Peyer's patch (tissue), 4 donors: ENCODE measurements at regions not wholly inside any gene's neighbourhood (a gene's known extent, or its start where the extent isn't known, plus 50 kb on each side); places are given as distances from the start of the nearest gene placed in this dataset.

Source experiments
- DNase-seq, 3 donors: peaks; one replicate each; pipeline ENCODE4 v3.0.0-alpha.2; 2017 to 2019
- H3K27ac ChIP-seq, 4 donors: fragments of 200-600 bp; sonication (generic); one replicate each; pipeline ENCODE4 v1.5.1; 2016 to 2019
- H3K27me3 ChIP-seq, 2 donors: fragments of 200-600 bp; sonication (generic); one replicate each; pipeline ENCODE4 v1.5.1; 2019
- H3K36me3 ChIP-seq, 3 donors: fragments of 200-600 bp; sonication (generic); one replicate each; pipeline ENCODE4 v1.5.1; 2016 to 2019
- H3K4me1 ChIP-seq, 4 donors: fragments of 200-600 bp; sonication (generic); one replicate each; pipeline ENCODE4 v1.5.1; 2016 to 2019
- H3K4me3 ChIP-seq, 4 donors: fragments of 200-600 bp; sonication (generic); 1 replicate in 3 of 4; 2 replicates in 1 of 4; pipeline ENCODE4 v1.5.1; 2016 to 2019; ENCODE audit warnings: mild to moderate bottlenecking in 1 of 4
- H3K9me3 ChIP-seq, 4 donors: fragments of 200-600 bp; sonication (generic); one replicate each; pipeline ENCODE4 v1.5.1; 2016 to 2019; ENCODE audit warnings: mild to moderate bottlenecking in 1 of 4
- POLR2A ChIP-seq, 2 donors: fragments of 450-650 bp; IDR thresholded peaks; one replicate each; pipeline ENCODE4 v1.5.1; 2017; ENCODE audit warnings: antibody characterized with exemption in 2 of 2, mild to moderate bottlenecking in 2 of 2, moderate library complexity in 2 of 2
- TF ChIP-seq, protein P1 (sequence below), 6 experiments: fragments of 450-650 bp in 4 of 6; fragments of 200-600 bp in 2 of 6; sonication (generic) in 1 of 6; IDR thresholded peaks; one replicate each; pipeline ENCODE4 v1.5.1; 2017 to 2019; ENCODE audit warnings: antibody characterized with exemption in 6 of 6, mild to moderate bottlenecking in 3 of 6, moderate library complexity in 1 of 6

DNA sequence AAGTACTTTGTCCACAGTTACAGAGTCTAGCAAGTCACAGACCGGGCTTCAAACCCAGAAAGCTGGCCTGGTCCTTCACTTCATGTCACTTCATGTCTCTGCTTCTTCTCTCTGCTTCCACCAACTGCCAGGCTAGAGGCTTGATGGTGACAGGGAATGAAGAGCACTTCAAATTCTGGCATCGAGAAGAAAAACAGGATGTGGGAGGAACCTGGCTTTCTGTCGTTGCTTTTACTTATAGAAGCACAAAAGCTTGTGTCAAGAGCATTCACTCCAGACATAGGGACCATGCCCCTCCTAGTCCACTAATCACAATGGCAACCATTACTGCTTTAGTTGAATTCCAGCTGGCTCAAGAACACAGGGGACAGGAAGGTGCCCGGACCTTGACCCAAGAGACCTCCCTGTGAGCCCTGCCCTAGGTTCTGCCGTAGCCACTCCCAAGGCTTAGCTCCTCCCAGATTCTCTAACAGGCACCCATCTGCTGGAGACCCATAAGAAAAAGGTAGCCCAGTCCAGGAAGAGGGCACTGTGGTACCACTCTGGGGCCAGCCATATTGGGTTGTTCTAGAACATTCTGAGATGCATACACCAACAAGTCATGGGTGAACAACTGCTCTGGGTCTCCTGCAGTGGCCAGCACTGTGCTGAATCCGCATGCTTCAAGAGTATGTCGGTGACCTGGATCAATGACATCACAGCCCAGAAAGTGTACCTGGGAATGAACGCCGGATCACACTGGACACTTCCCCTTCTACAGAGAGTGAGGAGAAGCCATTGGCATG, 181.8 kb downstream of the C16orf95 start:
- Histone ChIP-seq H3K27ac (no peak overlapping the region), H3K9me3 (no peaks in the 10 kb centered on the region), H3K4me1 (no peaks in the 10 kb centered on the region), H3K27me3 (no peaks in the 10 kb centered on the region), H3K36me3 (no peaks in the 10 kb centered on the region), H3K4me3 (no peak overlapping the region)
- TF ChIP-seq, protein P1, sequence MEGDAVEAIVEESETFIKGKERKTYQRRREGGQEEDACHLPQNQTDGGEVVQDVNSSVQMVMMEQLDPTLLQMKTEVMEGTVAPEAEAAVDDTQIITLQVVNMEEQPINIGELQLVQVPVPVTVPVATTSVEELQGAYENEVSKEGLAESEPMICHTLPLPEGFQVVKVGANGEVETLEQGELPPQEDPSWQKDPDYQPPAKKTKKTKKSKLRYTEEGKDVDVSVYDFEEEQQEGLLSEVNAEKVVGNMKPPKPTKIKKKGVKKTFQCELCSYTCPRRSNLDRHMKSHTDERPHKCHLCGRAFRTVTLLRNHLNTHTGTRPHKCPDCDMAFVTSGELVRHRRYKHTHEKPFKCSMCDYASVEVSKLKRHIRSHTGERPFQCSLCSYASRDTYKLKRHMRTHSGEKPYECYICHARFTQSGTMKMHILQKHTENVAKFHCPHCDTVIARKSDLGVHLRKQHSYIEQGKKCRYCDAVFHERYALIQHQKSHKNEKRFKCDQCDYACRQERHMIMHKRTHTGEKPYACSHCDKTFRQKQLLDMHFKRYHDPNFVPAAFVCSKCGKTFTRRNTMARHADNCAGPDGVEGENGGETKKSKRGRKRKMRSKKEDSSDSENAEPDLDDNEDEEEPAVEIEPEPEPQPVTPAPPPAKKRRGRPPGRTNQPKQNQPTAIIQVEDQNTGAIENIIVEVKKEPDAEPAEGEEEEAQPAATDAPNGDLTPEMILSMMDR (IDR thresholded peaks at IDR 0.05), result no peak
- no peak for TF ChIP-seq POLR2A (IDR thresholded peaks at IDR 0.05)
- no peak for DNase-seq

GRCh38 chr16:87138316-87138715, 178.9 kb downstream of the C16orf95 start:
- H3K4me3 ChIP-seq, result no peak overlapping the region
- H3K27me3 ChIP-seq, result no peaks in the 10 kb centered on the region
- no peak overlapping the region for H3K27ac ChIP-seq
- DNase-seq, result no peak
- no peaks in the 10 kb centered on the region for H3K9me3 ChIP-seq
- H3K4me1 ChIP-seq, result no peaks in the 10 kb centered on the region
- H3K36me3 ChIP-seq, result no peaks in the 10 kb centered on the region
- no peak for TF ChIP-seq POLR2A (IDR thresholded peaks at IDR 0.05)
- TF ChIP-seq, protein P1 (IDR thresholded peaks at IDR 0.05), result no peak

DNA sequence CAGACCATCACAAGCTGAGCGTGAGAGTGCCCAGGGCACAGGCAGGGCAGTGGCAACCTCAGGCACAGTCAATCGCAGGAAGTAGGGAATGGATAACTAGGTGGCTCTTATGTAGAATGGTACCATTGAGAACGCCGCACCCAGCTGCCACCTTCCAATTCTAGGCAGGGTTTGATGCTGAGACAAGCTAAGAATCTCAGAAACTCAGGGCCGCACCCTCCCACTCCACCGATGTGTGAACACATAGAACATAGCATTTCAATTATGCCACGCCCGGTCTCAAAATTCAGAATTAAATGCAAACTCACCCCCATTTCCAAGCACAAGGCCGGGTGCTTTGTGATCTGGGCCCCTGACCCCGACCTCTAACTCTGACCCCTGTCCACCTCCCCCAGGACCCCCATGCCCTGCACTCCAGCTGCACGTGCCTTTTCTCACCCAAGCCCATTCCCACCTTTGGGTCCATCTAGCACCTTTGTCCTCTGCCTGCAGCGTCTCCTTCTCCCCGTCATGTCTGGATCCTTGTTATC, 178.4 kb downstream of the C16orf95 start:
- H3K27me3 ChIP-seq, result no peaks in the 10 kb centered on the region
- no peak for DNase-seq
- H3K36me3 ChIP-seq, result no peaks in the 10 kb centered on the region
- no peak overlapping the region for H3K4me3 ChIP-seq
- H3K27ac ChIP-seq, result no peak overlapping the region
- TF ChIP-seq, protein P1 (IDR thresholded peaks at IDR 0.05), result no peak
- no peak for TF ChIP-seq POLR2A (IDR thresholded peaks at IDR 0.05)
- no peaks in the 10 kb centered on the region for H3K4me1 ChIP-seq
- no peaks in the 10 kb centered on the region for H3K9me3 ChIP-seq

DNA sequence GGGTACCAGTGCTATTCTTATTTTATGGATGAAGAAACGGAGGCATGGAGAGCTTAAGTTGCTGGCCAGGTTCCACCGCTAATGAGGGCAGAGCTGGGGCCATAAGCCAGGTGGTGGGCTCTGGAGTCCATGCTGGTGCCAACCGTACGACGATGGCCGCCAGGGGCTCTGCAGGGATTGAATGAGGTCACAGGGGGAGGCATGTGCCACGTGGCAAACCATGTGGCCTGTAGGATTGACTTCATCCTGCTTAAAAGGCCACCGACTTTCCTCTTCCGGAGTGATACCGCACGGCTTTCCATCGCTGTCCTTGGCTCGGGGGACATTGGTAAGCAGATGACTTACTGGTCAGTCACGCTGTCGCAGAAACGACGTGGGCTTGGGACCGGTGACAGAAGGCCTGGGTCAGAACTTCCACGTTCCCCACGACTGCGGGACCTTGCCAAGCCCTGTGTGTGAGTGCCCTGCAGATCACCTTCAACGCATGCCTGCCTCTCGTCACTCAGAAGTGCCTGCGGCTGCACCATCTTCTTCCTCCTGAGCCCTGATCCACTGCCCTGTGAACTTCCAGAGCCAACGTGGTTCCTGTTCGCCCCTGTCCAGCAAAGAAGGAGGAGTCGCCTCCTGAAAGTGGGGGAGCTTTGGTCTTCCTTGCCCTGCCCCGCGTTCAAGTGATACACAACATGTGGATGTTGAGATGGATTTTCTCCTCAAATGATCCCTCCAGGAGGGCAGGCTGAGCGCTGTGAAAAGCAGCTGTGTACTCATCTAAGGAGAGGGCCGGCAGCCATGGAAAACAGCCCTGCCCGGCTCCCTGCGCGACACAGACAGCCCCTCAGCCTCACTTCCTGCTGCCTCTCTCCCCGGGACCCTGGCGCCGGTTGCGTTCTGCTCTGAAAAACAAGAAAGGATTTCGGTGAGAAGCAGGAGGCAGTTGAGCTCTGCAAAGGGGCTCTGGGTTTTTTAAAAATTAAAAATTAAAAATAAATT, 176.7 kb downstream of the C16orf95 start:
- no peaks in the 10 kb centered on the region for H3K9me3 ChIP-seq
- no peaks in the 10 kb centered on the region for H3K4me1 ChIP-seq
- no peak overlapping the region for H3K4me3 ChIP-seq
- H3K36me3 ChIP-seq, result no peaks in the 10 kb centered on the region
- TF ChIP-seq, protein P1 (IDR thresholded peaks at IDR 0.05), result no peak
- no peak for TF ChIP-seq POLR2A (IDR thresholded peaks at IDR 0.05)
- H3K27me3 ChIP-seq, result no peaks in the 10 kb centered on the region
- H3K27ac ChIP-seq, result no peak overlapping the region
- no peak for DNase-seq

- no peak overlapping the region for H3K4me3 ChIP-seq
- H3K9me3 ChIP-seq, result no peaks in the 10 kb centered on the region
- H3K36me3 ChIP-seq, result no peaks in the 10 kb centered on the region
- TF ChIP-seq, protein P1 (IDR thresholded peaks at IDR 0.05), result no peak
- no peak for TF ChIP-seq POLR2A (IDR thresholded peaks at IDR 0.05)
- H3K27ac ChIP-seq, result no peak overlapping the region
- H3K4me1 ChIP-seq, result no peaks in the 10 kb centered on the region
- no peak for DNase-seq
- H3K27me3 ChIP-seq, result no peaks in the 10 kb centered on the region
Measured at GRCh38 chr16:87141402-87141801, 175.8 kb downstream of the C16orf95 start.
